NCI-H460 (cell line): ENCODE measurements at regions not wholly inside any gene's neighbourhood (a gene's known extent, or its start where the extent isn't known, plus 50 kb on each side); places are given as distances from the start of the nearest gene placed in this dataset.
"Not testable (repeated sequence)": the region's sequence is repeated elsewhere in the genome, so short reads cannot be mapped to it uniquely, and the experiment has no call there.

ENCODE experiments used
- DNase-seq: peaks from one replicate; pipeline ENCODE4 v3.0.0-alpha.2; 2016; ENCODE audit warnings: low read depth; ENCODE audit errors: extremely low read depth

- no peak for DNase-seq
Observed at GRCh38 chr1:229710746-229711145, 84.7 kb downstream of the URB2 start.

DNA sequence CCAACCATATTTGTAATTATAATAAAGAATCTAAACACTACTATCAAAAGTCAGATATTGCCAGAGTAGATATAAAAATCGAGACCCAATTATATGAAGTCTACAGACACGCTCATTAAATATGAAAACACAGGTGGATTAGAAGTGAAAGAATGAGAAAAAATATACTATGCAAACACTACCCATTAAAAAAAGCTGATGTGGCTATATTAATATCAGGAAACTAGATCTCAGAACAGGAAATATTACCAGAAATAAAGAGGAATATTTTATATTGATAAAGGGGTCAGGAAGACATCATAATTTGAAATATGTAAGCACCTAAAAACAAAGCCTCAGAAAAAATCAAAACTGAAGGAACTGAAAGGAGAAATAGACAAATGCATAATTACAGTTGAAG, 88.3 kb downstream of the URB2 start:
- no peak for DNase-seq

- DNase-seq: peak; percentile 62
Observed at GRCh38 chr1:229714964-229715603, 89.0 kb downstream of the URB2 start.

DNA sequence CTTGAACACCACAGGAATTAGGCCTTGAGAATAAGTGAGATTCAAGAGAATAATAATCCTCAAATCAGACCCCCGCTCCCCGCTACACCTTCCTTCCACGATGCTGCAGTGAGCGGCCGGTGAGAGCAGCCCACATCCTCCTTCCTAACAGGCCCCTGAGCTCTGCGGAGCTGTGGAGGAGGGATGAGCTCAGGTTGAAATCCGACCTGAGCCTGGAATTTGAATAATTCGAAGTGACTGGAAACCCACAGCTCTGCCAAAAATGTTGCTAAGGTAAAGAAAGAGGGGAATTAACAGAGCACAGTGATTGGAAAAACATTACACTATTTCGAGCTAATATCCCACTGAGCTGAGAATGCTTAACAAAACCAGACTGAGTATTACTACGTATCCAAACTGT, 90.0 kb downstream of the URB2 start:
- DNase-seq: no peak

DNA sequence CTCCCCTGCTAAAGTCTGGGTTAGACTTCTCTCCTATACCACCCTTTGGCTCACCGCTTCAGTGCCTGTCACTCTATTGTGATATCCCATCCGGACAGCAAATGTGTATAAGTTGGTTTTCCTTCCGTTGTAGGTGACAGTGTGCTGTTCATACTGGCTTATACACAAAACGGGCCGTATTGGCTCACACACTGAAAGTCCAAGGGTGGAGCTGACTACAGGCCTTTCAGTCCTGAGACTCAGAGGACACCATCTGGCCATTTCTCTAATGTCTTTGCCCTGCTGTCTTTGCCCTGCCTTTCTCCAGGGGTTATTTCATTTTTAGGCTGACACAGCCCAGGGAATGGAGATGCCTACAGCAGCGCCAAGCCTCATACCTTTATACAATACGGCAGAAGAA, 90.7 kb downstream of the URB2 start:
- DNase-seq: no peak

DNA sequence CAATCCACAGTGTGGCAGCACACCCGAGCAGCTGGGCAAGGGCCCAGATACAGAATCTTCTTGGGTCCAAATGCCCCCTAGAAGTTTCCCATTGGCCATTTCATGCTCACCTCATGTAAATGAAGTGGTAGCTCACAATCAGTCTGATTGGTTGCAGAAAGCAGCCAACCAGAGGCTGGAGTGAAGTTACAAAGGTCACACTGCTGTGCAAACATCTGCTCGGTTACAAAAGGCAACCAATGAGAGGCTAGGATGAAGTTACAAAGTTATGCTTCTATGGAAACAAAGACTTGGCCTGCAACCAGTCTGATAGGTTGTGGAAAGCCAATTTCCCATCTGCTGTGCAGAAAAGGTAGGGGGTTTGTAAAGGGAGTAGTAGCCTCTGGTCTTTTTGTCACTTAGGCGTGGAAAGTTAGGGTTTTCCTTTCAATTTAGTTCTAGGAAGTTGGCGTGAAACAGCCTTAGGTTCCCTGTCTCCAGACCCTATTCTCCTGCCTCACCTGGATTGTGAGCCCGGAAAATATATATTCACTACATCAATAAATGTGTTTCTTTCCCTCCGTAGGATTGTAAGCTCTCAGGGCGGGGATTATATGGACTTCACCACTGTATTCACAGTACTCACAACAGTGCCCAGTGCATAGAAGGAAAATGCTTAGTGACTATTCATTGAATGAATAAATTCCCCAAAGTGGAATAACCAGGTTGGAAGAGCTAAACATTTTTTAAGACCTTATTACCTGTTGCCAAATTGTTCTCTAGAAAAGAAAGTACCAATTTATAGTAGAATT, 91.9 kb downstream of the URB2 start:
- DNase-seq: peak; percentile 18

- DNase-seq: no peak
Observed at GRCh38 chr1:229726061-229726460, 100.0 kb downstream of the URB2 start.

- DNase-seq: no peak
Observed at GRCh38 chr1:229729916-229730315, 103.9 kb downstream of the URB2 start.

GRCh38 chr1:229730573-229730972, 104.5 kb downstream of the URB2 start:
- no peak for DNase-seq

GRCh38 chr1:229732061-229732460, 106.0 kb downstream of the URB2 start:
- no peak for DNase-seq

GRCh38 chr1:229736376-229736775, 110.3 kb downstream of the URB2 start:
- no peak for DNase-seq

DNA sequence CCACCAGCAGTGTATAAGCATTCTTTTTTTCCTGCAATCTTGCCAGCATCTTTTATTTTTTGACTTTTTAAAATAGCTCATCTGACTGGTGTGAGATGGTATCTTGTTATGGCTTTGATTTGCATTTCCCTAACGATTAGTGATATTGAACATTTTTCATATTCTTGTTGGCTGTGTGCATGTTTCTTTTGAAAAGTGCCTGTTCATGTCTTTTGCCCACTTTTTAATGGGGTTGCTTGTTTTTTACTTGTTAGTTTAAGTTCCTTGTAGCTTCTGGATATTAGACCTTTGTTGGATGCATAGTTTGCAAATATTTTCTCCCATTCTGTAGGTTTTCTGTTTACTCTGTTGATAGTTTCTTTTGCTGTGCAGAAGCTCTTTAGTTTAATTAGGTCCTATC, 116.6 kb downstream of the URB2 start:
- DNase-seq: not testable (repeated sequence)

DNA sequence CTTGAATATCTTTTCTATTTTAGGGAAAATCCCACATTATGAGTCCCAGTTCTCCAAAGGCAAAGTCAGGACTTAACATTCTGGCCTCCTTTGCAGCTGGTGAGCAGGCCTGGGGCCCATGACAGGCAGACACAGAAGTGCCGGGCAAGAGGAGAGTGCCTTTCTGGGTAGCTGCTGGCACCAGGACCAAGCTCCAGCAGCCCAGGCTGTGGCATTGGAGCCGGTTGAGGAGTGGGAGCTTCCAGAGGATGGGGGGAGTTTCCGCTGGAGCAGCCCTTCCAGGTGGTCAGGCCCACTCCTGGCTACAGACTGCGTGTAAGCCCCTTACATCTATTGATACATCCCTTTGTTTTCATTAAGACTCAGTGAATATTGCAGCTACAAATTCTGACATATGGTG, 123.9 kb downstream of the URB2 start:
- DNase-seq: no peak

DNA sequence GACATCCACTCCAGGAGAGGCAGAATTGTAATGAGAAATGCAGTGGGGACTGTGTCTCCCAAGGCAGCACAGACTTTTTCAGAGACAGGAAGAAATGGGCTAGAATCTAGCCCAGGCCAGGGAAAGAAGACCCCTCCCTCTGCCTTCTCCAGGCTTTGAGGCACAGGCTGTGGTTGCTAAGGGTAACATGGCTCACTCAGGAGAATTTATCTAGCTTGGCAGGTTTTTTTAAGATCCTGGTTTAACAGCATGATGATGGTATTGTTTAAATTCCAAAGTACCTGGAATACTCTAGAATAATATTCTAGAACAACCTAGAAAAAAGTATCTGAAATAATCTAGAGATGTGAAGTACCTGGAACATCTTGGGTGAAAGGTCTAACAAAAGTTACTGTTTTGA, 125.6 kb downstream of the URB2 start:
- DNase-seq: no peak

- DNase-seq: no peak
Observed at GRCh38 chr1:229752679-229753078, 126.6 kb downstream of the URB2 start.

- no peak for DNase-seq
Observed at GRCh38 chr1:229753764-229754551, 127.9 kb downstream of the URB2 start.

DNA sequence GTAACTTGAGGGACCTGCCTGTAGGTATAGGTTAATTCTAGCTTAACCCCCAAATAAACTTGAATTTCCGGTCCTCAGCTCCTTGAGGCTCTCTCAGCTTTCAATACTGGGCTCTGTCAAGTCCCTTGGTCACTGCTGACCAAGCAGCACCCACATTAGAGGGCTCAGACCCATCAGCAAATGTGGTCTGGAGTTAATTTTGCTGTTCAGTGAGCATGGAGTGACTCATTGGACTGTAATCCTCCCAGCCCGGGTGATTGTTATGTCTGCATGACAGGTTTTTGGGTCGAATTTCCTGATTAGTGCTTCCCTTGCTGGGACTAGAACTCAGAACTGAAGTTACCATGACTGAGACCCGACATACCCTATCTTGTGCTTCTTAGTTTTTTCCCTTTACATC, 130.6 kb downstream of the URB2 start:
- no peak for DNase-seq

DNA sequence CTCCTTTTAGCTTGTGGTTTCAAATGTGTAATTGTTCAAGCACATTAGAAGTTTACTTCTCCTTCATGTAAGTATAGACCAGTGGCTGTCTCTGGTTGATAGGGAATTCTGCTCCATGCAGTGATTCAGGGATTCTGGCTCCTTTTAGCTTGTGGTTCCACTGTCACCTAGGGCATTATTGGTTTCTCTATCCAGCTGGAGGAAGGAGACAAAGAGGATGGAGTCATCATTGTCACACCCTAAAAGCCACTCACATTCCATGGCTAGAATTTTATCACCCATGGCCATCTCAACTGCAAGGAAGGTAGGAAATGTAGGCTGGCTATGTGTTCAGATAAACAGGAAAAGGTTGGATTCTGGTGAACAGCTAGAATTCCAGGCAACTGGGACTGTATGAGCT, 131.2 kb downstream of the URB2 start:
- no peak for DNase-seq

DNA sequence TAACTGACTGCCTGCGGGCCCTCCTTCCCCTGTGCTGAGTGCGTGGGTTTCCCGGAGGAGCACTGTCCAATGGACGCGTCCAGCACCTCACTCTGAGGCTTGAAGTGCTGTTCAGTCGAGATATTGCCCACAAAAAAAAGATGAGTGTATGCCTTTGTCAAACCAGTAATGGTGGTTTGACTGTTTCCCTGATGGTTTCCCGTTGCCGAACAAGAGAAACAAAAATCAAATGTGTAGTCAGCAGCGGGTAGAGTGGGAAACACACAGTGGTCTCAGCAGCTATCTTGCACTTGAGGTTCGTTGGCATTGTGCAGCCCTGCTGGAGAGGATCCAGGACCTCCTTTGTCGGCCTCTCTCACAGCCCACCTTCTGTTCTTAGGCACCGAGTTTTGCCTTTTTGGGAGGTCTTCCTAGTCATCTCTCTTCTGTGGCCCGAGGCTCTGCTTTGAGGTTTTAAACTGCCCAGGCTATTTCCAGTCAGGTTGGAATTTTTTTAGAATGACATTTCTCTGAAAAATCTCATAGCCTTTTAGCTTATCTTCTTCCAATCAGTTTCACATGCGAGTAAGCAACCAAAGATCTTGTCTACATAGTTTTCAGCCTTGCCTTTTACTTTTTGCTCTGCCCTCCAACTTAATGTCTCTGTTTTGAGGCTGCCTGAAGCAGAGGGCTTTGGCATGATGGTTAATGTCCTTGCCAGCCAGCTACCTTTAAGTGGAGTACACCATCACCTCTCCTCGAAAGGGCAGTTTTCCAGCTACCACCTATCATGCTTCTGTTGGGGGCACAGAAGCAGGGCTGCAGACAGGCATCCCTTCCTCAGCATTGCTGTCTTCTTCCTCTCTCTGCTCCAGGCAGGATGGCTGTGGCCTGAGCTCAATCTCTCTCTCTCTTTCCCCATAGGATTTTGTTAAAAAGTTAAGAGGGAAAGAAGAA, 132.3 kb downstream of the URB2 start:
- no peak for DNase-seq

DNA sequence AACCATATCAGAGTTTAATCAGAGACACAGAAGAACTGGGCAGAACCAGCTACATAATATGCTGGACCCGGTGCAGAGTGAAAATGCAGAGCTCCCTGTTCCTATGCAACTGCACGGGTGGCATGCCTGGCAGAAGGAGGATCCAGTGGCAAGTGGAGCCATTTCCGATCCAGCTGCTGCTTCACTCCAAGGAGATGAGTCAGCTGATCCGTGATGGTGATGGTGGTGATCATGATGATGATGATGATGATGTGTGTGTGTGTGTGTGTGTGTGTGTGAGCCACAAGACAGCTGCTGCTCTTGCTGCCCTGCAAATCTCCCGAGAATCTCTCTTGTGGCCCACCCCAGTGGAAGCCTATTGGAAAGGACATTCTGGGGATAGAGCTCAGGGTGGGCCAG, 133.0 kb downstream of the URB2 start:
- no peak for DNase-seq

DNA sequence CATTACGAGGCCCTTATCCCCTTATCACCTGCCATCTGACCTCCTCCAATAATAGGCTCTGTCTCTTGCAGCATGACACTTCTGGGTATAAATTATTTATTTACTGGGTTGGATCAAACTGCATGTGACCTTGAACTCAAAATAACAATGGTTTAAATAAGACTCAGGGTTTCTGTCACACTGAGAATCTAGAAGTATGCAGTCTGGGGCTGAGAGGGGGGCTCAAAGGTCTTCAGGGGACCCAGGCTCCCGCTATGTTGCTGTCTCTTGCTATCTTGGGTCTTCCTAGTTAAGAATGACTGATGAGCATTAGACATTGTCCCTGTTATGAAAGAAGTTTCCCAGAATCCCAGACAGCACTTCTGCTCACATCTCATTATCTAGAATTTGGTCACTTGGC, 133.5 kb downstream of the URB2 start:
- no peak for DNase-seq
